Thyroid gland (tissue), 4 donors: ENCODE measurements at regions not wholly inside any gene's neighbourhood (a gene's known extent, or its start where the extent isn't known, plus 50 kb on each side); places are given as distances from the start of the nearest gene placed in this dataset.

Source experiments
- CTCF ChIP-seq, 6 experiments: fragments of 200-600 bp in 3 of 6; fragments of 450-650 bp in 3 of 6; sonication (generic) in 3 of 6; IDR thresholded peaks; one replicate each; pipeline ENCODE4 v1.5.1; 2016 to 2019; ENCODE audit warnings: antibody characterized with exemption in 6 of 6, mild to moderate bottlenecking in 2 of 6, inconsistent platforms in 1 of 6, moderate library complexity in 1 of 6
- POLR2A ChIP-seq, 2 donors: fragments of 450-650 bp; IDR thresholded peaks; one replicate each; pipeline ENCODE4 v1.6.1; 2017; ENCODE audit warnings: antibody characterized with exemption in 2 of 2, mild to moderate bottlenecking in 2 of 2, moderate library complexity in 1 of 2

DNA sequence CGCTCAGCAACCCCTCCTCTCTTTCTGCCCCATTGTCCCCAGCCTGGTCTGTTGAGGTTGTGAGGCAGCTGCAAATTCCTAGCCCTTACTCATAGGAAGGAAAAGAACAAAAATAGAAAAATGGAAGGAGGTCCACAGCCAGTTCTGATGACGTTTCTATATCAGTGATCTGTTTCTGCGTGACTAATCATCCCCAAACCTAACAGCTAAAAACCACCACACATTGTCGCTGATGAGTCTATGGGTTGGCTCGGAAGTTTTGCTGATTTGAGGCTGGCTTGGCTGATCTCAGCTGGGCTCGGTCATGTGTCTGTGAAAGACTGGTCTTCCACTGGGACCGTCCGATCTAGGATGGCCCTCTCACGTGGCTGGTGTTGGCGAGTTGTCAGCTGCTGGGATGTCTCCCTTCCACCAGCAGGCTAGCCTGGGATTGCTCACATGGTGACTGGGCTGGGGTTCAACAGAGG lies 200.6 kb upstream of the ZNF618 start:
- TF ChIP-seq CTCF (IDR thresholded peaks at IDR 0.05) (no peak), POLR2A (IDR thresholded peaks at IDR 0.05) (no peak)
